ENCODE measurements at regions not wholly inside any gene's neighbourhood (a gene's known extent, or its start where the extent isn't known, plus 50 kb on each side); places are given as distances from the start of the nearest gene placed in this dataset.

- DNase-seq: no peak
Observed at GRCh38 chr18:24741321-24741720, 280.9 kb downstream of the HRH4 start.

- no peak for DNase-seq
Observed at GRCh38 chr18:24741965-24742724, 281.7 kb downstream of the HRH4 start.

GRCh38 chr18:24754583-24755253, 294.3 kb downstream of the HRH4 start:
- no peak for DNase-seq

- DNase-seq: no peak
Observed at GRCh38 chr18:24756385-24756784, 295.9 kb downstream of the HRH4 start.

- no peak for DNase-seq
Observed at GRCh38 chr18:24757134-24757533, 296.7 kb downstream of the HRH4 start.

- no peak for DNase-seq
Observed at GRCh38 chr18:24761765-24762164, 301.3 kb downstream of the HRH4 start.

- DNase-seq: no peak
Observed at GRCh38 chr18:24762511-24762910, 302.1 kb downstream of the HRH4 start.

GRCh38 chr18:24763765-24764513, 303.5 kb downstream of the HRH4 start:
- no peak for DNase-seq

GRCh38 chr18:24764766-24765165, 304.3 kb downstream of the HRH4 start:
- DNase-seq: no peak

GRCh38 chr18:24766376-24766775, 305.9 kb downstream of the HRH4 start:
- no peak for DNase-seq

- DNase-seq: no peak
Observed at GRCh38 chr18:24770311-24771024, 310.0 kb downstream of the HRH4 start.

GRCh38 chr18:24771300-24771699, 310.9 kb downstream of the HRH4 start:
- DNase-seq: no peak

- DNase-seq: no peak
Observed at GRCh38 chr18:24773101-24773500, 312.7 kb downstream of the HRH4 start.

GRCh38 chr18:24776019-24776418, 315.6 kb downstream of the HRH4 start:
- no peak for DNase-seq

- no peak for DNase-seq
Observed at GRCh38 chr18:24778810-24779418, 318.5 kb downstream of the HRH4 start.

GRCh38 chr18:24782566-24782965, 322.1 kb downstream of the HRH4 start:
- DNase-seq: no peak

- no peak for DNase-seq
Observed at GRCh38 chr18:24785019-24785418, 324.6 kb downstream of the HRH4 start.

GRCh38 chr18:24786027-24786426, 325.6 kb downstream of the HRH4 start:
- DNase-seq: no peak

GRCh38 chr18:24790347-24790746, 329.9 kb downstream of the HRH4 start:
- DNase-seq: no peak

GRCh38 chr18:24791751-24792545, 331.5 kb downstream of the HRH4 start:
- DNase-seq: no peak

- DNase-seq: no peak
Observed at GRCh38 chr18:24793742-24794141, 333.3 kb downstream of the HRH4 start.

- DNase-seq: no peak
Observed at GRCh38 chr18:24795129-24795528, 334.7 kb downstream of the HRH4 start.

Measured in SHP77 treated with DMSO at 0.1 percent for 48 hours (cell line).